Endothelial cell of umbilical vein (primary cell): ENCODE measurements at regions not wholly inside any gene's neighbourhood (a gene's known extent, or its start where the extent isn't known, plus 50 kb on each side); places are given as distances from the start of the nearest gene placed in this dataset.
"Not testable (repeated sequence)": the region's sequence is repeated elsewhere in the genome, so short reads cannot be mapped to it uniquely, and the experiment has no call there.

Experiments used
- BruUV-seq: library from RNA; stranded (reverse); fragments of 400-500 nt; replicated peaks from 2 replicates; lab custom pipeline; 2021; lab: Mats Ljungman, UMichigan
- CTCF ChIA-PET: fragments of 300-600, 350-600 bp; sonication (Branson Sonifier 250); formaldehyde crosslinking; loops from one replicate; lab custom pipeline; 2021; ENCODE audit warnings: antibody characterized with exemption, inconsistent platforms; lab: Charles Lee
- POLR2A ChIA-PET: fragments of 300-600, 350-600 bp; sonication (Branson Sonifier 250); formaldehyde crosslinking; loops from one replicate; lab custom pipeline; 2021; ENCODE audit warnings: antibody characterized with exemption, inconsistent platforms; lab: Charles Lee
- DNase-seq: peaks from one replicate; pipeline ENCODE4 v3.0.0-alpha.2; 2011; ENCODE audit warnings: low read depth, low spot score
- FAIRE-seq: peaks from 2 replicates; lab custom pipeline; 2011; peaks lifted over from hg19 to GRCh38; lab: Jason Lieb, UNC
- H2AFZ ChIP-seq: 2 replicates; pipeline ENCODE4 v1.6.0; 2012; ENCODE audit warnings: low read depth, low read length, control low read depth, inconsistent platforms
- H3K27ac ChIP-seq: 2 replicates; pipeline ENCODE4 v1.5.1; 2011; ENCODE audit warnings: low read depth, mild to moderate bottlenecking, control low read depth, low read length, moderate library complexity; ENCODE audit not compliant: insufficient read depth
- H3K27me3 ChIP-seq, 2 experiments: 2 replicates each; pipeline versions ENCODE4 v1.6.0 to v1.6.1; 2011; ENCODE audit warnings: low read length in 2 of 2, mixed read lengths in 1 of 2; ENCODE audit not compliant: control insufficient read depth in 2 of 2, insufficient read depth in 2 of 2
- H3K36me3 ChIP-seq, 2 experiments: 2 replicates in 1 of 2; 3 replicates in 1 of 2; pipeline ENCODE4 v1.5.1; 2011; ENCODE audit warnings: low read length in 2 of 2, mild to moderate bottlenecking in 1 of 2, moderate library complexity in 1 of 2; ENCODE audit not compliant: control insufficient read depth in 2 of 2, insufficient read depth in 2 of 2; ENCODE audit errors: extremely low read depth in 1 of 2
- H3K4me1 ChIP-seq: 3 replicates; pipeline ENCODE4 v1.5.1; 2011; ENCODE audit warnings: mild to moderate bottlenecking, low read length; ENCODE audit not compliant: control insufficient read depth, insufficient read depth; ENCODE audit errors: extremely low read depth
- H3K4me2 ChIP-seq: 2 replicates; pipeline ENCODE4 v1.6.1; 2011; ENCODE audit warnings: low read length, control low read depth, mixed read lengths; ENCODE audit not compliant: insufficient read depth
- H3K4me3 ChIP-seq, 3 experiments: fragments of 200-600 bp in 1 of 3; sonication (generic), shearing (Covaris generic) in 1 of 3; replicated peaks in 1 of 3; 2 replicates each; pipeline ENCODE4 v1.5.1; 2011 to 2016; ENCODE audit warnings: control low read depth in 3 of 3, low read length in 3 of 3, mild to moderate bottlenecking in 2 of 3, inconsistent platforms in 1 of 3, low read depth in 1 of 3, moderate library complexity in 1 of 3; ENCODE audit not compliant: insufficient read depth in 1 of 3
- H3K79me2 ChIP-seq: 2 replicates; pipeline ENCODE4 v1.6.0; 2012; ENCODE audit warnings: low read length, inconsistent platforms; ENCODE audit not compliant: control insufficient read depth, insufficient read depth
- H3K9ac ChIP-seq: replicated peaks from 2 replicates; pipeline ENCODE3; 2011; ENCODE audit warnings: low read length, control low read depth; ENCODE audit not compliant: insufficient read depth; ENCODE audit errors: extremely low read depth
- H3K9me1 ChIP-seq: replicated peaks from 3 replicates; pipeline ENCODE4 v1.6.0; 2011; ENCODE audit warnings: mild to moderate bottlenecking, low read length; ENCODE audit not compliant: control insufficient read depth, insufficient read depth; ENCODE audit errors: extremely low read depth
- H3K9me3 ChIP-seq: replicated peaks from 2 replicates; pipeline ENCODE4 v1.5.1; 2012; ENCODE audit warnings: low read length, inconsistent platforms; ENCODE audit not compliant: control insufficient read depth, insufficient read depth
- H4K20me1 ChIP-seq: replicated peaks from 2 replicates; pipeline ENCODE3; 2011; ENCODE audit warnings: mild to moderate bottlenecking, low read length; ENCODE audit not compliant: control insufficient read depth, insufficient read depth; ENCODE audit errors: extremely low read depth
- CTCF ChIP-seq, 2 donors: IDR thresholded peaks; 1 replicate in 1 of 2; 2 replicates in 1 of 2; pipeline ENCODE4 v1.5.1; 2011; ENCODE audit warnings: low read length in 2 of 2, mild to moderate bottlenecking in 2 of 2, moderate library complexity in 2 of 2, control low read depth in 1 of 2, inconsistent platforms in 1 of 2, low read depth in 1 of 2; ENCODE audit not compliant: insufficient read depth in 1 of 2; ENCODE audit errors: extremely low read depth in 1 of 2
- EZH2 ChIP-seq: IDR thresholded peaks from 2 replicates; pipeline ENCODE4 v1.6.1; 2012; ENCODE audit warnings: borderline replicate concordance, low read depth, mild to moderate bottlenecking, moderate library complexity, low read length, inconsistent platforms; ENCODE audit not compliant: severe bottlenecking
- FOS ChIP-seq: IDR thresholded peaks from 2 replicates; pipeline ENCODE4 v1.6.1; 2011; ENCODE audit warnings: mild to moderate bottlenecking, low read length, moderate library complexity, borderline replicate concordance; ENCODE audit not compliant: insufficient read depth
- GATA2 ChIP-seq: IDR thresholded peaks from 2 replicates; pipeline ENCODE4 v1.7.0; 2011; ENCODE audit warnings: low read depth, mild to moderate bottlenecking, moderate library complexity, mixed read lengths, low read length; ENCODE audit not compliant: insufficient read length, insufficient read depth
- JUN ChIP-seq: IDR thresholded peaks from 2 replicates; pipeline ENCODE4 v1.6.1; 2011; ENCODE audit warnings: borderline replicate concordance, low read depth; ENCODE audit not compliant: insufficient read length, insufficient read depth
- MAX ChIP-seq: IDR thresholded peaks from 2 replicates; pipeline ENCODE4 v1.6.1; 2011; ENCODE audit not compliant: insufficient read depth, insufficient read length
- MYC ChIP-seq: IDR thresholded peaks from one replicate; pipeline ENCODE4 v1.6.1; 2011; ENCODE audit warnings: mild to moderate bottlenecking, low read depth, low read length
- POLR2A ChIP-seq: IDR thresholded peaks from 2 replicates; pipeline ENCODE4 v1.6.1; 2012; ENCODE audit warnings: low read depth, mild to moderate bottlenecking, control low read depth, low read length
- POLR2AphosphoS5 ChIP-seq: IDR thresholded peaks from 2 replicates; pipeline ENCODE4 v1.6.1; 2012; ENCODE audit warnings: low read depth, mild to moderate bottlenecking, control low read depth, low read length, moderate library complexity; ENCODE audit not compliant: insufficient read depth
- dilution Hi-C: fragments of 300-500 bp; cut with MboI; formaldehyde crosslinking; loops from one replicate; pipeline ENCODE4 v1.15.0; 2019; ENCODE audit warnings: low sequenced_read_pairs; ENCODE audit not compliant: extremely low pct_ligation_motif_present
- intact Hi-C: fragments of 100-400 bp; cut with micrococcal nuclease; formaldehyde crosslinking; loops from one replicate; pipeline ENCODE4 v1.10.0; 2022

GRCh38 chr2:189319424-189319823 is 121.8 kb upstream of the WDR75 start:
- POLR2A ChIA-PET, FAIRE-seq: not testable (repeated sequence)

DNA sequence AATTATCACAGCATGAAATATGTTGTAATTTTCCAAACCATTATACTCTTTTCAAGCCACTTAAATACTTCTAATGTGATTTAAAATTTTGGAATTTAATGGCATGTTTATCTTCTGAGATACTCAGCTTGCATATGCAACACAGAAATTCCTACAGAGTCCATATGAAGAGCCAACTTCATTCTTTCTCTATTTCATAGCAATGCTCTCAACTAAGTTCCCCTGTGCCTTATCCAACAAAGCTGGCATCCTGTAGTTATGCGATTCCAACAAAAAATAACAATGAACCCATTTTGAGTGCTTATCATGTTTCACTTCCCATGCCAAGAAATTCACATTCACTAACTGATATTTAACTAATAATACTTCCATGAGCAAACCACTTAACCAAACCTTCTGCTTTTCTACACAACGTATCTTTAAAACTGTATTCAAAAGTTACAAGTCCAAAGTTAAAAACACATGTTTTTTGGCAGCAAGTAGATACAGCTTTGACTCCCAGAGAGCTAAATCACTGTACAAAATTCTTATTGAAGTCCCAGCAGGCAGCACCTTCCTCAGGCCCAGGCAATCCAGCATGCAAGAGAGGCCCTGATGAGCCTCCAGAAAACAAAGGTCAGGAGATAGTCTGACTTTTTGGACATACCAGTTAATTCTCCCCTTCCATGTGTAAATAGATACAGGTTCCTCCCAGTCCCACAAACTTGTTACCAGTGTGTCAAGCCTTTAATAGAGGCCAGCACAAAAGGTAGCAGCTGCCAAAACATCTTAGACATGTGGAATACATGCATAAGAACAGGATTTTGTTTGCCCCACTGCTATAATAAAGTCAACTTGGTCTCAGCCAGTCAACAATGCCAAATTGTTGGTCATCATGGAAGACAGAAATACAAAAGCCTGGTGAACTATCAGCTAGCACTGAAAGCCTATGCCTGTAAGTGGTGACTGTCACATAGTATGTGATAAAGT is 113.1 kb upstream of the WDR75 start:
- no peak overlapping the region for H3K4me3 ChIP-seq
- peak overlapping the region; percentile 57 for H2AFZ ChIP-seq
- no peaks in the 10 kb centered on the region for H4K20me1 ChIP-seq
- H3K27me3 ChIP-seq = no peaks in the 10 kb centered on the region
- H3K9me3 ChIP-seq = no peaks in the 10 kb centered on the region
- H3K36me3 ChIP-seq = no peaks in the 10 kb centered on the region
- no peaks in the 10 kb centered on the region for H3K79me2 ChIP-seq
- H3K9me1 ChIP-seq = no peaks in the 10 kb centered on the region
- peaks cover 16% of the 10 kb centered on the region for H3K4me1 ChIP-seq
- peak; percentile 78 for DNase-seq
- H3K4me2 ChIP-seq = no peak overlapping the region
- H3K27ac ChIP-seq = peak overlapping the region; percentile 55
- TSS peak; percentile 94 for BruUV-seq
- ChIA-PET POLR2A (no interaction called here), CTCF (interaction anchor here (0.7 to 2.1 kb wide), 5 partner anchors 41 to 213 kb away, joined by 3 to 9 read pairs (median 3); no protein-coding TSS in a partner anchor)
- FAIRE-seq = peak; percentile 59
- dilution Hi-C loops = no loop called here
- intact Hi-C loops = no loop called here
- no peak overlapping the region for H3K9ac ChIP-seq
- no peak for TF ChIP-seq GATA2
- TF ChIP-seq POLR2AphosphoS5 = no peak
- no peak for TF ChIP-seq CTCF (IDR thresholded peaks at IDR 0.05; ENCODE audit: extremely low read depth in 1 of 2, insufficient read depth in 1 of 2, low read depth in 1 of 2, low read length in 2 of 2)
- no peak for TF ChIP-seq EZH2
- no peak for TF ChIP-seq MYC
- no peak for TF ChIP-seq FOS
- no peak for TF ChIP-seq MAX
- no peak for TF ChIP-seq POLR2A
- TF ChIP-seq JUN = no peak

More at GRCh38 chr2:189319424-189319823, 121.8 kb upstream of the WDR75 start:
- H3K27me3 ChIP-seq, H3K4me1 ChIP-seq, BruUV-seq, H3K4me3 ChIP-seq, intact Hi-C loops, H4K20me1 ChIP-seq, dilution Hi-C loops, DNase-seq, H3K9me1 ChIP-seq, H3K36me3 ChIP-seq, H3K9me3 ChIP-seq, H3K4me2 ChIP-seq, H3K9ac ChIP-seq, H3K79me2 ChIP-seq, H2AFZ ChIP-seq, H3K27ac ChIP-seq: not testable (repeated sequence)
- CTCF ChIA-PET = interaction anchor here (0.9 kb wide), 1 partner anchor 16 kb away, joined by 3 read pairs; no protein-coding TSS in a partner anchor
